Epithelial cell of esophagus (primary cell): ENCODE measurements at regions not wholly inside any gene's neighbourhood (a gene's known extent, or its start where the extent isn't known, plus 50 kb on each side); places are given as distances from the start of the nearest gene placed in this dataset.

Experiments used
- DNase-seq: peaks from one replicate; pipeline ENCODE4 v3.0.0; 2010; ENCODE audit warnings: low read depth
- H3K4me3 ChIP-seq: 2 replicates; pipeline ENCODE4 v1.5.1; 2011; ENCODE audit warnings: mild to moderate bottlenecking, low read length, control low read depth
- TF ChIP-seq, protein P1 (sequence below): IDR thresholded peaks from 2 replicates; pipeline ENCODE4 v1.5.1; 2011; ENCODE audit warnings: low read depth, mild to moderate bottlenecking, low read length, control low read depth, inconsistent platforms; ENCODE audit not compliant: insufficient read depth; ENCODE audit errors: missing control alignments

DNA sequence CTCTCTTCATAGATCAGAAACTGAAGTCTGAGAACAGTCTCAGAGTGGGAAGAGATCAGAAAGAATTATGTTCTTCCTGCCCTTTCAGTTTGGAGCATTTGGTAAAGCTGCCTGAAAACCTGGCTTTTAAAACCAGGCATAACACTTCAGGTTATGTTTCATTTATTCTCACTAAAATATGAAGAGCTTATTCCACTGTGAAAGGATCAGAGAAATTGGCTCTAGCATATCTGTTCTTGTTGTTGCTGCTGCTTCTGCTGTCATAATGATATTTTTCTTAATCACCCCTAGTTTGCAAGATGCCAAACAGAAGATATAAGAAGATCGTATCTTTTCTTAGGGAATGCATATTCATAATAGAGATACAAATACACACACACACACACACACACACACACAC, 476.9 kb downstream of the XIRP2 start:
- H3K4me3 ChIP-seq = no peak overlapping the region
- TF ChIP-seq, protein P1, sequence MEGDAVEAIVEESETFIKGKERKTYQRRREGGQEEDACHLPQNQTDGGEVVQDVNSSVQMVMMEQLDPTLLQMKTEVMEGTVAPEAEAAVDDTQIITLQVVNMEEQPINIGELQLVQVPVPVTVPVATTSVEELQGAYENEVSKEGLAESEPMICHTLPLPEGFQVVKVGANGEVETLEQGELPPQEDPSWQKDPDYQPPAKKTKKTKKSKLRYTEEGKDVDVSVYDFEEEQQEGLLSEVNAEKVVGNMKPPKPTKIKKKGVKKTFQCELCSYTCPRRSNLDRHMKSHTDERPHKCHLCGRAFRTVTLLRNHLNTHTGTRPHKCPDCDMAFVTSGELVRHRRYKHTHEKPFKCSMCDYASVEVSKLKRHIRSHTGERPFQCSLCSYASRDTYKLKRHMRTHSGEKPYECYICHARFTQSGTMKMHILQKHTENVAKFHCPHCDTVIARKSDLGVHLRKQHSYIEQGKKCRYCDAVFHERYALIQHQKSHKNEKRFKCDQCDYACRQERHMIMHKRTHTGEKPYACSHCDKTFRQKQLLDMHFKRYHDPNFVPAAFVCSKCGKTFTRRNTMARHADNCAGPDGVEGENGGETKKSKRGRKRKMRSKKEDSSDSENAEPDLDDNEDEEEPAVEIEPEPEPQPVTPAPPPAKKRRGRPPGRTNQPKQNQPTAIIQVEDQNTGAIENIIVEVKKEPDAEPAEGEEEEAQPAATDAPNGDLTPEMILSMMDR = no peak
- DNase-seq = no peak

DNA sequence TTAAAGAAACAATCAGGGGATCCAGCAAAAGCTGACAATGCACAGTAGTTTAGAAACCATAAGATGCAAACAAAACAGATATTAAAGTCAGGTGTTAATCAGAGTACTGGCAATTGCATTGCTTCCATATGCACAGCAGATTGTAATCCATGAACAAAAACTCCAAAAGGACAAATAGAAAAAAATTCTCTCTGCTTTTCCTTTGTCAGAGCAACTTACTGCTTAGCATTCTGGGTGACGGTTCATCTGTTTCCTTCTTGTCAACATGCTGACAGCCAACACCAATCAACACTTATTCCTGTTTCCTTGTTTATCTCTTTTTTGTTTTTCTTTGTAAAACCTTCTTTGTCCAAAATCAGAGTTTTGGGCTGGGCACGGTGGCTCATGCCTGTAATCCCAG, 473.1 kb downstream of the XIRP2 start:
- TF ChIP-seq, protein P1 = no peak
- DNase-seq = no peak
- H3K4me3 ChIP-seq = no peak overlapping the region

DNA sequence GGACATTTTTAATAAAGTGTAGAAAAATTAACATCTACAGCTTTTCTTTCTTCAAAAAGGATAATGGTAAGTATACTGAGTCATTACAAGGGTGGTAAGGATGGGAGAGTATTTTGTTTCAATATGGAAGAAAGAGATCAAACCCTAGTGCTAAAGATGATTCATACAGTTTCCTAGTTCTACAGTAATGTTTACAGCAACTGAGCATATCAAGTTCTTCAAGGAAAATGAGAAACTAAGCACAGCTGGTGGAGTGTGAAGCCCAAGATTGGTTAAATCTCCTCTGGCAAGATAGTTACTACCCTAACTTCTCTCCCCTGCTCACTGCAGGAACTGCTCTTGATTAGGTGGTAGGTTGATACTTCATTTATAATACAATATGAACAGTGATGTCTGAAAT, 467.5 kb downstream of the XIRP2 start:
- no peak for DNase-seq
- TF ChIP-seq, protein P1 = no peak
- H3K4me3 ChIP-seq = no peak overlapping the region

DNA sequence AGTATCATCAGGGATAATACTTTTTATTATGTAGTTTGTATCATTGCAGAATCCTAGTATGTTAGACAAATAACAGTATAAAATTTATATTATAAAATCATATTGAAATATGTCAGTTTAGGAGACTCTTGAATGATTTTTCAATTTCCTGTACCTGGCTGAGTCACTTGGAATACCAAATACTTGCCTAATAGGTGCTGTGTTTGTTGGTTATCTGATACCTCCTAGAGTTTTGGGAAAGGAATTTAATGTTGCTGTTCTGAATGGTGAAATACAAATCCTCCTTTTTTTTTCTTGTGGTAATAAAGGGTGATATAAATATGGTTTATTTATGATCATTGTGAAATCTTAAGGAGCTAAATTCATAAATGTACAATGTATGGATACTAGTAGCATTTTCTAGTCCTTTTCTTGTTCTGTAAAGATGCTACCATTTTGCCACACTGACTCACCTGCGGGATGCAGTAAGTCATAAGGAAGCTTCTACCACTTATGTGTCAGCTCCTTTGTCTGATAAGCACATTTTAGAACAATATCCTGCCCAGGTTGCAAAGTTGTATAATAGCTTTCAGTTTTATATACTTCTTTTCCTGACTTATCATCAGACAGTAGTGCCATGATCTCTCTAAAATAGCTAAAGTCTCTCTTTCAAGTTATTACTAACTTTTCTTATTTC, 465.5 kb downstream of the XIRP2 start:
- TF ChIP-seq, protein P1 = no peak
- H3K4me3 ChIP-seq = no peak overlapping the region
- DNase-seq = peak; percentile 3

DNA sequence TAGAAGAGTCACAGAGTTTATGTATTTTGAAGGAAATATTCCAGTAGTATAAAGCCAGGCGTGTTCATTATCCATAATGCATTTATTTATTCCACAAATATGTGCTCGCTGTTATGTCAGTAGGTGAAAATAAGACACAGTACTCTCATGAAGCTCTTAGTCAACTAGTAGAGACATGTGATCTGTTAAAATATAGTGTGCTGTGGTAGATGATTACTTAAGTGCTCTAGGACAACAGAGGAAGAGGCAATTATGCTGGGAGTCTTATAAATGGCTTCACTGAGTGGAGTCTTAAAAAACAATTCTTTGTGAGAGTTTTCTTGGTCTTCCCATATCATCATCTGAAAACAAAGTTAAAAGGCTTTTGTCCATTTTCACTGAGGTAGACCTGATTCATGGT, 457.3 kb downstream of the XIRP2 start:
- no peak overlapping the region for H3K4me3 ChIP-seq
- TF ChIP-seq, protein P1 = no peak

DNA sequence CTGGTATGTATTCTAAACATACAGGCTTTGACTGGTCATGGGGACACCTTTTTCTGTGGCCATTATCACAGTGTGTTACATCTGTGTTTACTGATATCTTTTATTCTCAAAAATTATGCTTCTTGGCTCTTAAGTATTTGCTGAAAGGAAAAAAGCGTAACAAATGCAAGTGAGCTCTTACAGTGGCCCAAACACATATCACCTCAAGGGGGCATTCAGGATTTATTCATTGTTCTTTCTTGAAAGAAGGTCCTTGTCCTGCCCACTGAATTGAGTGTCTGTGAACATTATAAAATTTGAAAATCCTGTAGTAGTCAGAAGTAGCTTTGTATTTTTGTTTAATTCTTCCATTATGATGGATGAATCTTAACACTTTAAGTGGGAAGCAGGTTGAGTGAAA, 454.5 kb downstream of the XIRP2 start:
- DNase-seq = no peak
- TF ChIP-seq, protein P1 = no peak
- H3K4me3 ChIP-seq = no peak overlapping the region

More for the DNA sequence above, 457.3 kb downstream of the XIRP2 start:
- DNase-seq = no peak

DNA sequence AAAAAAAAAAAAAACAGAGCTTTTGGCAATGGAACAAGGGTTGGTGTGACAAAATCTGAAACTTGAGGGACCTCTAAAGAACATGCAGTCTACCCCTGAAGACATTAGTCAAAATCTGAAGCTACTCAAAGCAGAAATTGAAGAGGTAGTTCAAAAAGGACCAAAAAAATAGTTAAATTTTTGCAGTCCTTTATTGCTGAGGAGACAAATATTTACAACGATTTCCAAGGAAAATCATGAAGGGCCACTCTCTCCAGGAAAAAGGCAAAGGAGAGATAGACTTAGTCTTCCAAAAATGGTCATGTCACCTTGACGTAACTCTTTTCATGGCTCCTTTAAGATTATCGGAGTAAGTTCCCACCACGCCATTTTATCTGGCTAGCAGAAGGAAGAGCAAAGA, 452.0 kb downstream of the XIRP2 start:
- TF ChIP-seq, protein P1 = no peak
- no peak overlapping the region for H3K4me3 ChIP-seq
- no peak for DNase-seq
